Tibial nerve (tissue), 3 donors: ENCODE measurements at regions not wholly inside any gene's neighbourhood (a gene's known extent, or its start where the extent isn't known, plus 50 kb on each side); places are given as distances from the start of the nearest gene placed in this dataset.
"Not testable (repeated sequence)": the region's sequence is repeated elsewhere in the genome, so short reads cannot be mapped to it uniquely, and the experiment has no call there.

Experiments used
- CTCF ChIP-seq, 5 experiments: fragments of 200-600 bp in 3 of 5; fragments of 450-650 bp in 2 of 5; sonication (generic) in 3 of 5; IDR thresholded peaks; one replicate each; pipeline ENCODE4 v1.5.1; 2016 to 2019; ENCODE audit warnings: antibody characterized with exemption in 5 of 5, mild to moderate bottlenecking in 3 of 5, moderate library complexity in 2 of 5
- POLR2A ChIP-seq, 2 donors: fragments of 450-650 bp; IDR thresholded peaks; one replicate each; pipeline ENCODE4 v1.6.1; 2017; ENCODE audit warnings: antibody characterized with exemption in 2 of 2, mild to moderate bottlenecking in 2 of 2, moderate library complexity in 2 of 2

GRCh38 chr2:87515226-87515625 lies 232.7 kb upstream of the PLGLB2 start:
- TF ChIP-seq POLR2A, CTCF (IDR thresholded peaks at IDR 0.05): not testable (repeated sequence)
